IMR-90 (cell line): ENCODE measurements at regions not wholly inside any gene's neighbourhood (a gene's known extent, or its start where the extent isn't known, plus 50 kb on each side); places are given as distances from the start of the nearest gene placed in this dataset.

Source experiments
- ATAC-seq: fragments of 200-7000 bp; cut with Tn5 transposase; 2 replicates; pipeline ENCODE4 v1.9.1; 2020; ENCODE audit warnings: low read depth, mild to moderate bottlenecking, moderate library complexity
- BruUV-seq: library from RNA; stranded (reverse); fragments of 400-500 nt; replicated peaks from 2 replicates; lab custom pipeline; 2021; lab: Mats Ljungman, UMichigan
- CTCF ChIA-PET: fragments of 300-600 bp; formaldehyde crosslinking; extraction: SDS; loops from one replicate; lab custom pipeline; 2021; ENCODE audit warnings: antibody characterized with exemption; lab: Yijun Ruan, JAX
- POLR2A ChIA-PET: fragments of 300-600 bp; sonication (Branson Sonifier 250); formaldehyde crosslinking; loops from one replicate; lab custom pipeline; 2022; ENCODE audit warnings: antibody characterized with exemption; ENCODE audit not compliant: unreplicated experiment; lab: Charles Lee
- DNase-seq: peaks from one replicate; pipeline ENCODE4 v3.0.0; 2013
- H2AFZ ChIP-seq: replicated peaks from 2 replicates; pipeline ENCODE3; 2013; ENCODE audit warnings: low read length, mild to moderate bottlenecking; ENCODE audit not compliant: poor library complexity
- H2AK5ac ChIP-seq: 2 replicates; pipeline ENCODE4 v1.6.1; 2013; ENCODE audit warnings: low read depth, low read length, inconsistent platforms
- H2AK9ac ChIP-seq: replicated peaks from 2 replicates; pipeline ENCODE3; 2013; ENCODE audit warnings: mild to moderate bottlenecking, low read depth, low read length, moderate library complexity; ENCODE audit not compliant: poor library complexity
- H2BK120ac ChIP-seq: 2 replicates; pipeline ENCODE4 v1.6.1; 2013; ENCODE audit warnings: low read depth, low read length, inconsistent platforms
- H2BK15ac ChIP-seq: 3 replicates; pipeline ENCODE4 v1.6.1; 2013; ENCODE audit warnings: low read depth, low read length, inconsistent platforms
- H2BK20ac ChIP-seq: 2 replicates; pipeline ENCODE4 v1.6.1; 2013; ENCODE audit warnings: low read depth, mild to moderate bottlenecking, inconsistent platforms, low read length, moderate library complexity
- H2BK5ac ChIP-seq: 2 replicates; pipeline ENCODE4 v1.6.1; 2013; ENCODE audit warnings: mild to moderate bottlenecking, low read depth, low read length, inconsistent platforms; ENCODE audit not compliant: poor library complexity, severe bottlenecking
- H3K14ac ChIP-seq: replicated peaks from 2 replicates; pipeline ENCODE4 v1.6.1; 2013; ENCODE audit warnings: low read depth, low read length, inconsistent platforms
- H3K18ac ChIP-seq: 2 replicates; pipeline ENCODE4 v1.6.1; 2013; ENCODE audit warnings: low read depth, low read length, control low read depth
- H3K23ac ChIP-seq: 2 replicates; pipeline ENCODE4 v1.6.1; 2013; ENCODE audit warnings: low read depth, low read length, inconsistent platforms
- H3K27ac ChIP-seq: 2 replicates; pipeline ENCODE4 v1.5.1; 2013; ENCODE audit warnings: mild to moderate bottlenecking, control low read depth, low read length; ENCODE audit not compliant: insufficient read depth
- H3K27me3 ChIP-seq: 2 replicates; pipeline ENCODE4 v1.6.1; 2013; ENCODE audit warnings: low read length; ENCODE audit not compliant: control insufficient read depth, insufficient read depth
- H3K36me3 ChIP-seq: 2 replicates; pipeline ENCODE4 v1.6.1; 2013; ENCODE audit warnings: low read length, mixed read lengths; ENCODE audit not compliant: control insufficient read depth, insufficient read depth
- H3K4ac ChIP-seq: 2 replicates; pipeline ENCODE4 v1.6.1; 2013; ENCODE audit warnings: low read depth, low read length, inconsistent platforms
- H3K4me1 ChIP-seq: 2 replicates; pipeline ENCODE4 v1.6.1; 2013; ENCODE audit warnings: low read length, mixed read lengths; ENCODE audit not compliant: control insufficient read depth, insufficient read depth
- H3K4me2 ChIP-seq: 2 replicates; pipeline ENCODE4 v1.6.1; 2013; ENCODE audit warnings: low read depth, mild to moderate bottlenecking, control low read depth, low read length, moderate library complexity
- H3K4me3 ChIP-seq: 2 replicates; pipeline ENCODE4 v1.5.1; 2013; ENCODE audit warnings: low read depth, mild to moderate bottlenecking, control low read depth, low read length, moderate library complexity; ENCODE audit not compliant: insufficient read depth
- H3K56ac ChIP-seq: 2 replicates; pipeline ENCODE4 v1.6.1; 2013; ENCODE audit warnings: low read length, inconsistent platforms; ENCODE audit not compliant: insufficient read depth; ENCODE audit errors: extremely low read depth
- H3K79me1 ChIP-seq, 2 experiments: 2 replicates each; pipeline ENCODE4 v1.6.1; 2013; ENCODE audit warnings: low read length in 2 of 2, inconsistent platforms in 1 of 2, low read depth in 1 of 2
- H3K9ac ChIP-seq: 2 replicates; pipeline ENCODE4 v1.6.1; 2013; ENCODE audit warnings: low read depth, low read length, control low read depth
- H3K9me1 ChIP-seq: 2 replicates; pipeline ENCODE4 v1.6.1; 2013; ENCODE audit warnings: low read length, inconsistent platforms; ENCODE audit not compliant: insufficient read depth
- H3K9me3 ChIP-seq: 2 replicates; pipeline ENCODE4 v1.6.1; 2013; ENCODE audit warnings: low read length; ENCODE audit not compliant: control insufficient read depth, insufficient read depth
- H4K20me1 ChIP-seq: 2 replicates; pipeline ENCODE4 v1.6.1; 2013; ENCODE audit warnings: low read length, inconsistent platforms; ENCODE audit not compliant: insufficient read depth
- H4K5ac ChIP-seq: 2 replicates; pipeline ENCODE4 v1.6.1; 2013; ENCODE audit warnings: mild to moderate bottlenecking, low read depth, low read length, control low read depth
- H4K8ac ChIP-seq, 2 experiments: 2 replicates each; pipeline ENCODE4 v1.6.1; 2013; ENCODE audit warnings: low read depth in 2 of 2, low read length in 2 of 2, control low read depth in 1 of 2, inconsistent platforms in 1 of 2
- H4K91ac ChIP-seq: 2 replicates; pipeline ENCODE4 v1.6.1; 2013; ENCODE audit warnings: low read depth, low read length, inconsistent platforms; ENCODE audit not compliant: insufficient read depth
- BHLHE40 ChIP-seq: fragments of 150-350 bp; IDR thresholded peaks from 2 replicates; pipeline ENCODE4 v1.6.1; 2016; ENCODE audit warnings: mild to moderate bottlenecking, low read depth, low read length
- CEBPB ChIP-seq: IDR thresholded peaks from 2 replicates; pipeline ENCODE4 v1.6.1; 2012; ENCODE audit warnings: low read depth, low read length, improper control_type of control experiment
- CHD1 ChIP-seq: IDR thresholded peaks from 2 replicates; pipeline ENCODE4 v1.6.1; 2012; ENCODE audit warnings: low read depth, low read length, improper control_type of control experiment
- FOS ChIP-seq: fragments of 150-350 bp; IDR thresholded peaks from 2 replicates; pipeline ENCODE4 v1.6.1; 2016; ENCODE audit warnings: low read depth, low read length
- MAFK ChIP-seq: IDR thresholded peaks from 2 replicates; pipeline ENCODE4 v1.6.1; 2012; ENCODE audit warnings: low read depth, low read length, improper control_type of control experiment
- MAZ ChIP-seq: IDR thresholded peaks from 2 replicates; pipeline ENCODE4 v1.6.1; 2012; ENCODE audit warnings: low read depth, mild to moderate bottlenecking, low read length, improper control_type of control experiment, moderate library complexity, borderline replicate concordance
- MXI1 ChIP-seq: IDR thresholded peaks from 2 replicates; pipeline ENCODE4 v1.6.1; 2012; ENCODE audit warnings: low read depth, mild to moderate bottlenecking, low read length, moderate library complexity, borderline replicate concordance
- NFE2L2 ChIP-seq: fragments of 150-350 bp; IDR thresholded peaks from 2 replicates; pipeline ENCODE4 v1.6.1; 2016; ENCODE audit warnings: low read depth, mild to moderate bottlenecking, low read length
- POLR2A ChIP-seq: IDR thresholded peaks from 2 replicates; pipeline ENCODE4 v1.6.1; 2012; ENCODE audit warnings: mild to moderate bottlenecking, low read depth, low read length
- RAD21 ChIP-seq: IDR thresholded peaks from 2 replicates; pipeline ENCODE4 v1.6.1; 2012; ENCODE audit warnings: low read length, improper control_type of control experiment
- RCOR1 ChIP-seq: IDR thresholded peaks from 2 replicates; pipeline ENCODE4 v1.6.1; 2012; ENCODE audit warnings: mild to moderate bottlenecking, low read length, improper control_type of control experiment; ENCODE audit not compliant: insufficient replicate concordance
- RFX5 ChIP-seq: IDR thresholded peaks from 2 replicates; pipeline ENCODE4 v1.8.0; 2012; ENCODE audit warnings: low read depth, mild to moderate bottlenecking, low read length, moderate library complexity
- SMC3 ChIP-seq: fragments of 150-350 bp; IDR thresholded peaks from 2 replicates; pipeline ENCODE4 v1.6.1; 2016; ENCODE audit warnings: low read depth, mild to moderate bottlenecking, antibody characterized with exemption, low read length, moderate library complexity
- WGBS, 2 experiments: methylation state at CpG; one replicate each; pipeline versions ENCODE4 v1.1.5 to v1.1.7; 2013; ENCODE audit warnings: missing lambda C conversion rate in 2 of 2; ENCODE audit not compliant: insufficient read length in 1 of 2; ENCODE audit errors: extremely low coverage in 2 of 2; 5-methylcytosine and 5-hydroxymethylcytosine counted together
- dilution Hi-C: fragments of 300-500 bp; cut with HindIII; formaldehyde crosslinking; loops from one replicate; pipeline ENCODE4 v1.14.3; 2018; ENCODE audit warnings: low sequenced_read_pairs; ENCODE audit not compliant: unreplicated experiment
- in situ Hi-C: fragments of 300-500 bp; cut with MboI; formaldehyde crosslinking; loops from 3 replicates; pipeline ENCODE4 v1.14.3; 2019; ENCODE audit warnings: low sequenced_read_pairs, inconsistent platforms, mixed read lengths
- intact Hi-C: fragments of 100-400 bp; cut with micrococcal nuclease; formaldehyde crosslinking; loops from 2 replicates; pipeline ENCODE4 v1.10.0; 2022
- TF ChIP-seq, protein P1 (sequence below): fragments of 150-350 bp; IDR thresholded peaks from 2 replicates; pipeline ENCODE4 v1.6.1; 2017; ENCODE audit warnings: mild to moderate bottlenecking, antibody characterized with exemption, low read length, low read depth
- TF ChIP-seq, protein P2 (sequence below): fragments of 150-350 bp; IDR thresholded peaks from 2 replicates; pipeline ENCODE4 v1.6.1; 2016; ENCODE audit warnings: low read depth, mild to moderate bottlenecking, low read length, moderate library complexity, borderline replicate concordance
- TF ChIP-seq, protein P3 (sequence below): conservative IDR thresholded peaks from 2 replicates; pipeline ENCODE4 v1.5.1; 2012; ENCODE audit warnings: mild to moderate bottlenecking, low read depth, low read length, improper control_type of control experiment

DNA sequence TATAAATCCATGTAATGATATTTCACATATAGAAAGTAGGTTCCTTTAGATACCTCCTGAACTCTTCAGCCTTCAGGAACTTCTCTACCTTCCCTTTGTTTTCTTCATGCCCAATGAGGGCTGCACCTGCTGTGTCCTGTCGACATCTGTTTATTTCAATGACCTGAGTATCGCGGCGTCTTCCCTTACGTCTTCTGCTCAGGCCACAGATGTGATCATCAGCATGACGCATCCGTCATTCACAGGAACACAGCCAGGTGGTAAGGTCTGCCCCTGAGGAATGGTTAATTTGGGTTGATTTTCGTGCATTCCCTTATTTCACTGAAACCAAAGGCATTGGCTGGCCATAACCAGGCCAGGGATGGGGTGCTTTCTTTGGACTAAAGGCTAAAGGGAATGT is 217.1 kb downstream of the MED10 start:
- Histone ChIP-seq H3K27ac (no peak overlapping the region), H3K4me3 (no peak overlapping the region), H4K20me1 (no peaks in the 10 kb centered on the region), H3K23ac (no peak overlapping the region), H3K56ac (no peak overlapping the region), H3K36me3 (no peaks in the 10 kb centered on the region), H3K27me3 (no peaks in the 10 kb centered on the region), H3K18ac (no peak overlapping the region), H4K8ac (no peak overlapping the region), H3K4me2 (no peak overlapping the region), H2BK5ac (no peak overlapping the region), H3K14ac (no peak overlapping the region), H4K5ac (no peak overlapping the region), H3K9me1 (no peaks in the 10 kb centered on the region), H3K79me1 (no peaks in the 10 kb centered on the region), H3K4me1 (no peaks in the 10 kb centered on the region), H2AFZ (no peak overlapping the region), H2BK20ac (no peak overlapping the region), H3K9ac (no peak overlapping the region), H2AK5ac (no peak overlapping the region), H4K91ac (no peak overlapping the region), H3K4ac (no peak overlapping the region), H2AK9ac (no peak overlapping the region), H3K9me3 (peaks cover 10% of the 10 kb centered on the region), H2BK15ac (no peak overlapping the region), H2BK120ac (no peak overlapping the region)
- BruUV-seq = no TSS peak
- 60% methylated on average over 1 of the region's 8 CpGs; no CpG with 5 or more reads in 1 of the 2 experiments for WGBS, 2 experiments
- intact Hi-C loops = no loop called here
- in situ Hi-C loops = no loop called here
- POLR2A ChIA-PET = no interaction called here
- ATAC-seq = no peak
- CTCF ChIA-PET = no interaction called here
- no peak for DNase-seq
- dilution Hi-C loops = no loop called here
- TF ChIP-seq POLR2A (no peak), CEBPB (no peak), MAZ (no peak), MAFK (no peak), RCOR1 (no peak), SMC3 (no peak), RFX5 (no peak), RAD21 (no peak), BHLHE40 (no peak), CHD1 (no peak), FOS (no peak), MXI1 (no peak), NFE2L2 (no peak)
- TF ChIP-seq, protein P1, sequence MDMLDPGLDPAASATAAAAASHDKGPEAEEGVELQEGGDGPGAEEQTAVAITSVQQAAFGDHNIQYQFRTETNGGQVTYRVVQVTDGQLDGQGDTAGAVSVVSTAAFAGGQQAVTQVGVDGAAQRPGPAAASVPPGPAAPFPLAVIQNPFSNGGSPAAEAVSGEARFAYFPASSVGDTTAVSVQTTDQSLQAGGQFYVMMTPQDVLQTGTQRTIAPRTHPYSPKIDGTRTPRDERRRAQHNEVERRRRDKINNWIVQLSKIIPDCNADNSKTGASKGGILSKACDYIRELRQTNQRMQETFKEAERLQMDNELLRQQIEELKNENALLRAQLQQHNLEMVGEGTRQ = no peak
- TF ChIP-seq, protein P2, sequence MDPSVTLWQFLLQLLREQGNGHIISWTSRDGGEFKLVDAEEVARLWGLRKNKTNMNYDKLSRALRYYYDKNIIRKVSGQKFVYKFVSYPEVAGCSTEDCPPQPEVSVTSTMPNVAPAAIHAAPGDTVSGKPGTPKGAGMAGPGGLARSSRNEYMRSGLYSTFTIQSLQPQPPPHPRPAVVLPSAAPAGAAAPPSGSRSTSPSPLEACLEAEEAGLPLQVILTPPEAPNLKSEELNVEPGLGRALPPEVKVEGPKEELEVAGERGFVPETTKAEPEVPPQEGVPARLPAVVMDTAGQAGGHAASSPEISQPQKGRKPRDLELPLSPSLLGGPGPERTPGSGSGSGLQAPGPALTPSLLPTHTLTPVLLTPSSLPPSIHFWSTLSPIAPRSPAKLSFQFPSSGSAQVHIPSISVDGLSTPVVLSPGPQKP = no peak
- TF ChIP-seq, protein P3, sequence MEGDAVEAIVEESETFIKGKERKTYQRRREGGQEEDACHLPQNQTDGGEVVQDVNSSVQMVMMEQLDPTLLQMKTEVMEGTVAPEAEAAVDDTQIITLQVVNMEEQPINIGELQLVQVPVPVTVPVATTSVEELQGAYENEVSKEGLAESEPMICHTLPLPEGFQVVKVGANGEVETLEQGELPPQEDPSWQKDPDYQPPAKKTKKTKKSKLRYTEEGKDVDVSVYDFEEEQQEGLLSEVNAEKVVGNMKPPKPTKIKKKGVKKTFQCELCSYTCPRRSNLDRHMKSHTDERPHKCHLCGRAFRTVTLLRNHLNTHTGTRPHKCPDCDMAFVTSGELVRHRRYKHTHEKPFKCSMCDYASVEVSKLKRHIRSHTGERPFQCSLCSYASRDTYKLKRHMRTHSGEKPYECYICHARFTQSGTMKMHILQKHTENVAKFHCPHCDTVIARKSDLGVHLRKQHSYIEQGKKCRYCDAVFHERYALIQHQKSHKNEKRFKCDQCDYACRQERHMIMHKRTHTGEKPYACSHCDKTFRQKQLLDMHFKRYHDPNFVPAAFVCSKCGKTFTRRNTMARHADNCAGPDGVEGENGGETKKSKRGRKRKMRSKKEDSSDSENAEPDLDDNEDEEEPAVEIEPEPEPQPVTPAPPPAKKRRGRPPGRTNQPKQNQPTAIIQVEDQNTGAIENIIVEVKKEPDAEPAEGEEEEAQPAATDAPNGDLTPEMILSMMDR = no peak
